ENCODE measurements at regions not wholly inside any gene's neighbourhood (a gene's known extent, or its start where the extent isn't known, plus 50 kb on each side); places are given as distances from the start of the nearest gene placed in this dataset.

DNA sequence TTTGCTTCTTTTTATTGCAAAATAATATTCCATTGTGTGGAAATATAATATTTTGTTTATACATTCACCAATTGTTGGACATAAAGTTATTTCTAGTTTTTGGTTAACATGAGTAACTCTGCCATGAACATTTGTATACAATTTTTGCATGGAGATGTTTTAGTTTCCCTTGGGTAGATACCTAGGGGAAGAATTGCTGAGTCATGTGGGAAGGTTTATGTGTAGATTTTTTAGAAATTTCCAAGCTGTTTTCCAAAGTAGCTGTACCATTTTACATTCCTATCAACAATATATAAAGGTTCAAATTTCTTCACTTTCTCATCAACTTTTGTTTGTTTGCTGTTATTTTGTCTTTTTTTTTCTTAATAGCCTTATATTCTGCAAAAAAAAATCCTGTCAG lies 664.7 kb upstream of the FBXO33 start:
- TF ChIP-seq, protein P1, sequence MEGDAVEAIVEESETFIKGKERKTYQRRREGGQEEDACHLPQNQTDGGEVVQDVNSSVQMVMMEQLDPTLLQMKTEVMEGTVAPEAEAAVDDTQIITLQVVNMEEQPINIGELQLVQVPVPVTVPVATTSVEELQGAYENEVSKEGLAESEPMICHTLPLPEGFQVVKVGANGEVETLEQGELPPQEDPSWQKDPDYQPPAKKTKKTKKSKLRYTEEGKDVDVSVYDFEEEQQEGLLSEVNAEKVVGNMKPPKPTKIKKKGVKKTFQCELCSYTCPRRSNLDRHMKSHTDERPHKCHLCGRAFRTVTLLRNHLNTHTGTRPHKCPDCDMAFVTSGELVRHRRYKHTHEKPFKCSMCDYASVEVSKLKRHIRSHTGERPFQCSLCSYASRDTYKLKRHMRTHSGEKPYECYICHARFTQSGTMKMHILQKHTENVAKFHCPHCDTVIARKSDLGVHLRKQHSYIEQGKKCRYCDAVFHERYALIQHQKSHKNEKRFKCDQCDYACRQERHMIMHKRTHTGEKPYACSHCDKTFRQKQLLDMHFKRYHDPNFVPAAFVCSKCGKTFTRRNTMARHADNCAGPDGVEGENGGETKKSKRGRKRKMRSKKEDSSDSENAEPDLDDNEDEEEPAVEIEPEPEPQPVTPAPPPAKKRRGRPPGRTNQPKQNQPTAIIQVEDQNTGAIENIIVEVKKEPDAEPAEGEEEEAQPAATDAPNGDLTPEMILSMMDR (conservative IDR thresholded peaks at IDR 0.05; ENCODE audit: low read depth in 2 of 2): no peak
- TF ChIP-seq EZH2 (IDR thresholded peaks at IDR 0.05; ENCODE audit: low read depth, unreplicated experiment) (no peak), CREB1 (CRISPR knock-in tag; IDR thresholded peaks at IDR 0.05; ENCODE audit: low read depth) (no peak), POLR2AphosphoS5 (IDR thresholded peaks at IDR 0.05; ENCODE audit: low read depth) (no peak), EZH2phosphoT487 (IDR thresholded peaks at IDR 0.05; ENCODE audit: unreplicated experiment) (no peak), ZNF331 (CRISPR knock-in tag; IDR thresholded peaks at IDR 0.05; ENCODE audit: low read depth) (no peak), ZNF114 (CRISPR knock-in tag; IDR thresholded peaks at IDR 0.05) (no peak)

Measured in GM23338 (cell line).